ENCODE measurements at regions not wholly inside any gene's neighbourhood (a gene's known extent, or its start where the extent isn't known, plus 50 kb on each side); places are given as distances from the start of the nearest gene placed in this dataset.

GRCh38 chr16:17544304-17544703 lies 73.5 kb upstream of the XYLT1 start:
- TF ChIP-seq POLR2A (IDR thresholded peaks at IDR 0.05; ENCODE audit: low read depth) (no peak), POLR2AphosphoS5 (IDR thresholded peaks at IDR 0.05) (no peak), EP300 (IDR thresholded peaks at IDR 0.05) (no peak)
